Osteocyte (in vitro differentiated cells): ENCODE measurements at regions not wholly inside any gene's neighbourhood (a gene's known extent, or its start where the extent isn't known, plus 50 kb on each side); places are given as distances from the start of the nearest gene placed in this dataset.

Experiments
- DNase-seq: peaks from one replicate; pipeline ENCODE4 v3.0.0; 2021; ENCODE audit warnings: mixed read lengths; ENCODE audit not compliant: unreplicated experiment; ENCODE audit errors: extremely low spot score
- H3K27ac Mint-ChIP-seq: one replicate; pipeline ENCODE4 v1.8.0; 2021; ENCODE audit warnings: mild to moderate bottlenecking, mixed read lengths; ENCODE audit not compliant: unreplicated experiment
- H3K27me3 Mint-ChIP-seq: one replicate; pipeline ENCODE4 v1.8.0; 2021; ENCODE audit warnings: mixed read lengths; ENCODE audit not compliant: unreplicated experiment
- H3K36me3 Mint-ChIP-seq: one replicate; pipeline ENCODE4 v1.8.0; 2021; ENCODE audit warnings: mixed read lengths; ENCODE audit not compliant: unreplicated experiment
- H3K4me1 Mint-ChIP-seq: one replicate; pipeline ENCODE4 v1.8.0; 2021; ENCODE audit warnings: mixed read lengths; ENCODE audit not compliant: unreplicated experiment
- H3K4me3 Mint-ChIP-seq: one replicate; pipeline ENCODE4 v1.8.0; 2021; ENCODE audit warnings: mild to moderate bottlenecking, moderate library complexity, mixed read lengths; ENCODE audit not compliant: unreplicated experiment
- H3K9me3 Mint-ChIP-seq: one replicate; pipeline ENCODE4 v1.8.0; 2021; ENCODE audit warnings: mixed read lengths; ENCODE audit not compliant: unreplicated experiment
- TF ChIP-seq, protein P1 (sequence below): fragments of 200-600 bp; sonication (generic); IDR thresholded peaks from 2 replicates; pipeline ENCODE4 v1.5.0; 2021; ENCODE audit warnings: antibody characterized with exemption, mild to moderate bottlenecking, moderate library complexity

DNA sequence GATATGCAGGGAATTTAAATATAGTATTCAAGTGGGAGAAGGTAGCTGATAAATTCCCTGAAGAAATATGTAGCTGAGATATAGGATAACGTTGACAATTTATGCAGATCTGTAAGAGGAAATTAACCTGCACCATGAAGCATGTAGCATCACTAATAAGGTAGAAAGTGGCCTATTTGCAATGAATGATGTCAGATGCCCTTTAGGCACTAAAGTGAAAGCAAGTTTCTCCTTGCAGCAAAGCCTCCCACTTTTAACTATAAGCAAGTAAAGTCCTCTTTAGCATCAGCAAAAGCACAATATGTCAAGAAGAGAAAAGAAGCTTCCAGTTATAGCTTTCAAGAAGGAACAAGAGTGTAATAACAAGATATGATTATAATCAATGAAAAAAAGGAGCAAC is 102.5 kb upstream of the SLITRK1 start:
- Mint-ChIP-seq H3K9me3 (peaks cover 4% of the 10 kb centered on the region), H3K27me3 (no peaks in the 10 kb centered on the region), H3K4me3 (no peak overlapping the region), H3K27ac (no peak overlapping the region), H3K36me3 (no peaks in the 10 kb centered on the region), H3K4me1 (peaks cover 4% of the 10 kb centered on the region)
- no peak for DNase-seq
- TF ChIP-seq, protein P1, sequence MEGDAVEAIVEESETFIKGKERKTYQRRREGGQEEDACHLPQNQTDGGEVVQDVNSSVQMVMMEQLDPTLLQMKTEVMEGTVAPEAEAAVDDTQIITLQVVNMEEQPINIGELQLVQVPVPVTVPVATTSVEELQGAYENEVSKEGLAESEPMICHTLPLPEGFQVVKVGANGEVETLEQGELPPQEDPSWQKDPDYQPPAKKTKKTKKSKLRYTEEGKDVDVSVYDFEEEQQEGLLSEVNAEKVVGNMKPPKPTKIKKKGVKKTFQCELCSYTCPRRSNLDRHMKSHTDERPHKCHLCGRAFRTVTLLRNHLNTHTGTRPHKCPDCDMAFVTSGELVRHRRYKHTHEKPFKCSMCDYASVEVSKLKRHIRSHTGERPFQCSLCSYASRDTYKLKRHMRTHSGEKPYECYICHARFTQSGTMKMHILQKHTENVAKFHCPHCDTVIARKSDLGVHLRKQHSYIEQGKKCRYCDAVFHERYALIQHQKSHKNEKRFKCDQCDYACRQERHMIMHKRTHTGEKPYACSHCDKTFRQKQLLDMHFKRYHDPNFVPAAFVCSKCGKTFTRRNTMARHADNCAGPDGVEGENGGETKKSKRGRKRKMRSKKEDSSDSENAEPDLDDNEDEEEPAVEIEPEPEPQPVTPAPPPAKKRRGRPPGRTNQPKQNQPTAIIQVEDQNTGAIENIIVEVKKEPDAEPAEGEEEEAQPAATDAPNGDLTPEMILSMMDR: no peak

DNA sequence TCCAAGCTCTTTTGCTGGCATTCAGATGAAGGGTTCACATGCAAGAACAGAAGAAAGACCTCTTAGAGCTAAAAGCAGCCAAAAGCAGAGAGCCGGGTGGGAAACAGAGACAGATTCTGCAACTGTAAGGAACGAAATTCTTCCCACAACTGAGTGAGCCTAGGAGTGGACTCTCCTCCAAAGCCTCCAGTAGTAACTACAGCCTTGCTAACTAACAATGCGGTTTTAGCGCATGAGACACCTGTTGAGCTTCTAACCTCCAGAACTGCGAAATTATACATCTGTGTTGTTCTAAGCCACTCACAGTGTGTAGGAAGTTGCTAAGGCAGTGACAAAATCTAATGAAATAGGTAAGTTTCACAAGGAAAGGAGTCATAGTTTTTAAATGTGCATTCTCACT is 98.1 kb upstream of the SLITRK1 start:
- Mint-ChIP-seq H3K27me3 (no peaks in the 10 kb centered on the region), H3K36me3 (no peaks in the 10 kb centered on the region), H3K4me1 (peaks cover 7% of the 10 kb centered on the region), H3K4me3 (no peak overlapping the region), H3K27ac (no peak overlapping the region), H3K9me3 (no peaks in the 10 kb centered on the region)
- TF ChIP-seq, protein P1: no peak
- DNase-seq: no peak

DNA sequence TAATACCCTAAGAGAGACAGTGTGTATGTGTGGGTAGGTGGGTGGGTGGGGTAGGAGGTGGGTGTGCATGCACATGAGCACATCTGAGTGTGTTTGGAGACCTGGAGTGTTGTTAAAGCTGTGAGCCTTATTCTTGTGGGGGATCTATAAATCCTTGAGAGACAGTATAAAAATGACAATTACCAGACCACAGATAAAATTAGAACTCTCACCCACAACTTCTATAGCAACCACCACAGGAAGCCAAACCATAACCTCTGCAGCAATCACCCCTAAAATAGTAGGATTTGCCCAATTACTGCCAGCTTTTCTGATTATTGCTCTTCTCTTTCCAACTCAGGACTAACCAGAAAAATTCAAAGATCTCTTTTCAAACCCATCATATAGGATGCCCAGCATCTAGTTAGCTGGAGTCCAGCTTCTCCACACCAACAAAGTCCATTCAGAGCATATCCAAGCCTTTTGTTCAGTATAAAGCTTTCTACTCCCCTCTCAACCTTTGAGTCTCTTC is 93.4 kb upstream of the SLITRK1 start:
- H3K9me3 Mint-ChIP-seq: no peaks in the 10 kb centered on the region
- peaks cover 7% of the 10 kb centered on the region for H3K4me1 Mint-ChIP-seq
- H3K27me3 Mint-ChIP-seq: no peaks in the 10 kb centered on the region
- no peak overlapping the region for H3K4me3 Mint-ChIP-seq
- no peak for DNase-seq
- TF ChIP-seq, protein P1: no peak
- H3K27ac Mint-ChIP-seq: no peak overlapping the region
- H3K36me3 Mint-ChIP-seq: no peaks in the 10 kb centered on the region

DNA sequence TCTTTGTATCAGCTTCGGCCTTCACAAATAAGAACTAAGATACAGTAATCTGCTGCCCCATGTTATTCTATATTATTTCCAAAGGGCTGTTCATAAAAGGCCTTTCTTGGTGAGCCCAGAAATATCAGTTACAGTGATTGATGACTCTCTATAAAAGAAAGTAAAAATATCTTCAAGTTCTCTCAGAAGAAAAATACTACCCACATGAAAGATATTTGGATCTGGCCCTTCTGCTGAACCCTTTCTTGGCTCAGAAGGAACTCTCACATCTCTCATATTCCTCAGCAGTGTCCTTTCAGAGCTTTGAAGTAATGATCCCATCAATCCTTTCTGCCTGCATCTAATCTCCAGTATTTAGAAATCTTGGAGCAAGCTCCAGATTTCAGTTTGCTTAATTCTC is 76.3 kb upstream of the SLITRK1 start:
- H3K36me3 Mint-ChIP-seq: no peaks in the 10 kb centered on the region
- DNase-seq: no peak
- H3K4me3 Mint-ChIP-seq: no peak overlapping the region
- H3K27me3 Mint-ChIP-seq: no peaks in the 10 kb centered on the region
- no peak overlapping the region for H3K27ac Mint-ChIP-seq
- TF ChIP-seq, protein P1: no peak
- no peaks in the 10 kb centered on the region for H3K9me3 Mint-ChIP-seq
- H3K4me1 Mint-ChIP-seq: peaks cover 8% of the 10 kb centered on the region

DNA sequence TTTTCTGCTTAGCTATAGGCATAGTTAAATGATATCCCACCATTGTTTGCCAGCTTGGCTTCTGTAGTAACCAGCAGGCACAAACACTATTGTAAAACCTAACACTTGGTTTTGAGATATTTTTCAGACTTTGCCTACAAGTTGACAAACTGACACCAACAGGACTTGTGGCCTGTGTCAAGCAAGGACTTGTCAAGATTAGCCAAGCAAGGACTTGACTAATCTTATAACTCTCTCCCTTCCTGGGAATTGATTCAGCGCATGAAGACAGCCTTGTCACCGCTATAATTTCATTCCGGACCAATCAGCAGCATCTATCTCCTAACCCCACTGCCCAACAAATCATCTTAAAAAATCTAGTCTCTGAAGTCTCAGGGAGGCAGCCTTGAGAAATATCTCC is 72.7 kb upstream of the SLITRK1 start:
- no peaks in the 10 kb centered on the region for H3K27me3 Mint-ChIP-seq
- no peaks in the 10 kb centered on the region for H3K36me3 Mint-ChIP-seq
- H3K27ac Mint-ChIP-seq: no peak overlapping the region
- no peak overlapping the region for H3K4me3 Mint-ChIP-seq
- H3K4me1 Mint-ChIP-seq: peaks cover 9% of the 10 kb centered on the region
- TF ChIP-seq, protein P1: no peak
- no peaks in the 10 kb centered on the region for H3K9me3 Mint-ChIP-seq
- DNase-seq: no peak
